Effector memory CD8-positive, alpha-beta T cell (primary cell): ENCODE measurements at regions not wholly inside any gene's neighbourhood (a gene's known extent, or its start where the extent isn't known, plus 50 kb on each side); places are given as distances from the start of the nearest gene placed in this dataset.

Experiments
- ATAC-seq: fragments of 150-1000 bp; cut with Tn5 transposase; replicated peaks from 2 replicates; pipeline ENCODE4 v1.10.0; 2021; ENCODE audit warnings: mild to moderate bottlenecking, moderate library complexity
- DNase-seq, 3 experiments: peaks; one replicate each; pipeline ENCODE4 v3.0.0; 2021
- H3K27ac Mint-ChIP-seq, 2 donors: one replicate each; pipeline ENCODE4 v1.8.0; 2022; ENCODE audit warnings: mild to moderate bottlenecking in 2 of 2, mixed read lengths in 2 of 2, moderate library complexity in 2 of 2
- H3K27me3 Mint-ChIP-seq, 2 donors: one replicate each; pipeline ENCODE4 v1.8.0; 2022; ENCODE audit warnings: mixed read lengths in 2 of 2
- H3K36me3 Mint-ChIP-seq: one replicate; pipeline ENCODE4 v1.8.0; 2022; ENCODE audit warnings: mild to moderate bottlenecking, moderate library complexity, mixed read lengths; ENCODE audit not compliant: insufficient read depth
- H3K4me1 Mint-ChIP-seq, 2 donors: one replicate each; pipeline ENCODE4 v1.8.0; 2022; ENCODE audit warnings: low read depth in 2 of 2, mixed read lengths in 2 of 2
- H3K4me3 Mint-ChIP-seq, 2 donors: one replicate each; pipeline ENCODE4 v1.8.0; 2022; ENCODE audit warnings: mild to moderate bottlenecking in 2 of 2, mixed read lengths in 2 of 2, moderate library complexity in 2 of 2
- H3K9me3 Mint-ChIP-seq, 2 donors: one replicate each; pipeline ENCODE4 v1.8.0; 2022; ENCODE audit warnings: mixed read lengths in 2 of 2

DNA sequence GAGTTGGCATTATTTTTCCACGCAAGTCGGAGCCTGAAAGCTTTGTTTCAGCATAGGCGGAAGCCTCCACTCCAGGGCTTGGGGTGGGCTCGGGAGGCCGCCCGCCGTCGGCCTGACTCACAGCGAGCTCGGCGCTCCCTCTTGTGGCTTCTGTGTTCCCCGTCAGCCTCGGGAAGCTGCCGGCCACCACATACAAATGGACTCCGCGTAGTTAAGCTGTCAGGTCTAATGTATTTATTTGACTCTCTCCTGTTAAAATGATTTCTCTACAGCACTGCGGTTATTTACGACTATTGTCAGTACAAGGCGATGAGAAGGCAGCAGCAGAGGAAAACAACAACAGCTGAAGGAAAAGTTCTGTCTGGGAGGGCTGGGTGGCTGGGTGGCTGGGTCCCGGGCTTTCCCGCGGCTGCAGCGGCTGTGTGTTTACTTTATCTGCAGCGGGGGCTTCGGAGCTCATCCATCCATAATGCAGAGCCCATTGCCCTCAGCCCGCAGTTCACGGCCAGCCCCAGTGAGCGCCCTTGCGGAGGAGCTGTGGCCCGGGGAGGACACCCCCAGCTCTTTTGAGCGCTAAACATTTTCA, 375.7 kb upstream of the CAMK1G start:
- DNase-seq (no peak), ATAC-seq (no peak)
- no peak overlapping the region for H3K4me3 Mint-ChIP-seq
- H3K9me3 Mint-ChIP-seq: no peaks in the 10 kb centered on the region
- no peaks in the 10 kb centered on the region for H3K36me3 Mint-ChIP-seq
- no peak overlapping the region for H3K27ac Mint-ChIP-seq
- H3K27me3 Mint-ChIP-seq: peaks cover 52 to 64% of the 10 kb centered on the region in 2 donors
- H3K4me1 Mint-ChIP-seq: no peaks in the 10 kb centered on the region

DNA sequence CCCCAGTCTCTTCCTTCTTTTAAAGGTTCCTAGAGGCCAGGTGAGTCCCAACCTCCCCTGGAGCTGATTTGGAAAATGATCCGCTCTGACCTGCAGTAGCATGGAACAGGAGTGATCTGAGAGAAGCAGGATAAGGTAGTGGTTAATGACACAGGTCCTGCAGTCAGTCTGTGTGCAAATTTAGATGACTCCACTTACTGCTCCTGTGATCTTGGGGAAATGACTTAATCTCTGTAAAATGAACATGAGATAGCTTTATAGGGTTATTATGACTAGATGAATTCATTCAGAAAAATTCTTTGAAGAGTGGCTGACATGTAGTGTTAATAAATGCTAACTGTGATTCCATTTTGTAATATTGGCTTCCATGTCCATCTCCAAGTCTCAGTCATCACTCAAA, 374.9 kb upstream of the CAMK1G start:
- Mint-ChIP-seq H3K27me3 (peaks cover 52 to 64% of the 10 kb centered on the region in 2 donors), H3K4me3 (no peak overlapping the region), H3K4me1 (no peaks in the 10 kb centered on the region), H3K36me3 (no peaks in the 10 kb centered on the region), H3K27ac (no peak overlapping the region), H3K9me3 (no peaks in the 10 kb centered on the region)
- ATAC-seq: no peak
- no peak for DNase-seq

DNA sequence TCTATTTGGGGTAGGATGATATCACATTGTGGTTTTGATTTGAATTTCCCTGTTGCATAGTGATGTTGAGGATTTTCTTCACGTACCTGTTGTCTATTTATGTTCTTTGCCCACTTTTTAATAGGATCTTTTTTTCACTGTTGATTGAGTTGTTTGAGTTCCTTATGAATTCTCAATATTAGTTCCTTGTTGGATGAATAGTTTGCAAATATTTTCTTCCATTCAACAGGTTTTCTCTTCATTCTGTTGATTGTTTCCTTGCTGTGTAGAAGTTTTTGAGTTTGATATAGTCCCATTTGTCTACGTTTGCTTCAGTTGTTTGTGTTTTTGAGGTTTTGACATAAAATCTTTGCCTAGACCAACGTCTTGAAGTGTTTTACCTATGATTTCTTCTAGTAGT, 369.5 kb upstream of the CAMK1G start:
- H3K9me3 Mint-ChIP-seq: peaks cover 9 to 10% of the 10 kb centered on the region in 2 donors
- ATAC-seq (no peak), DNase-seq (no peak)
- H3K27me3 Mint-ChIP-seq: peaks cover 28 to 37% of the 10 kb centered on the region in 2 donors
- H3K4me1 Mint-ChIP-seq: no peaks in the 10 kb centered on the region
- no peaks in the 10 kb centered on the region for H3K36me3 Mint-ChIP-seq
- no peak overlapping the region for H3K4me3 Mint-ChIP-seq
- no peak overlapping the region for H3K27ac Mint-ChIP-seq

DNA sequence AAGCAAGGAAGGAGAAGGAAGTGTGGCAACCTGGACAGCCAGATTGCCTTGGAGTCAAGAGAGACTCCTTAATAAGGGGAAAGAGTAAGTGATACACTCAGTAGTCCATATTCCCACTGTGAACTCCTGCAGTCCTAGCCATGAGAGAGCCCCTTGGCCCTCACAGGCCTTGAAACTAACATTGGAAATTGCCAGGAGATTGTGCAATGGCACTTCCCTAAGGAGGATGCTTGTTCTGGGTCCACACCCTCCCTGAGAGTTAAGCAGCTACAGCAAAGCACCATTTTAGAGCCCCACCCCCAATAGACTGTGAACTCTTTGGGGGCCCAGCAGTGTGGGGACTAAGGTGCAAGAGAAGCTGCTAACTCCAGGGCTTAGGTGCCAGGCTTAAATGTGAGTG, 367.7 kb upstream of the CAMK1G start:
- DNase-seq: no peak
- H3K4me1 Mint-ChIP-seq: no peaks in the 10 kb centered on the region
- H3K36me3 Mint-ChIP-seq: no peaks in the 10 kb centered on the region
- peaks cover 10 to 23% of the 10 kb centered on the region in 2 donors for H3K27me3 Mint-ChIP-seq
- H3K4me3 Mint-ChIP-seq: no peak overlapping the region
- H3K27ac Mint-ChIP-seq: no peak overlapping the region
- H3K9me3 Mint-ChIP-seq: peaks cover 9 to 10% of the 10 kb centered on the region in 2 donors
- ATAC-seq: no peak

DNA sequence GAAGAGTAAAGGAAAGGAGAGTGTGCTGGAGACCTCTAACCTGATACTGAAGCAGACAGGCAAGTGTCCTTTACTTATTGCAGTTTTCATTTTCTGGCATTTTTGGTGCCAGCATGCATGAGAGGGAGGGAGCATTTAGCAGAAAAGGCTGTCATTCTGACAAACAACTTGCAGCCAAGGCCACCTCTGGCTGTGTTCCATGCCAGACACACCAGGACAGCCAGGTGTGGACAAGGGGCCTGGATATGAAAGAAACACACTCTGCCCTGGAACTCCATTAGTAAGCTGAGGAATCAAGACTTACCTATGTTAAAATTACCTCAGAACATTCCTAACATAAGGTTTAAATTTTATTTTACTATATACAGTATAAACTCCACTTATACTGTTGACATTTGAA, 365.4 kb upstream of the CAMK1G start:
- Mint-ChIP-seq H3K27me3 (peaks cover 0 to 10% of the 10 kb centered on the region in 2 donors), H3K27ac (no peak overlapping the region), H3K4me3 (no peak overlapping the region), H3K9me3 (peaks cover 9 to 10% of the 10 kb centered on the region in 2 donors), H3K4me1 (no peaks in the 10 kb centered on the region), H3K36me3 (no peaks in the 10 kb centered on the region)
- ATAC-seq (no peak), DNase-seq (no peak)

- Mint-ChIP-seq H3K4me3 (no peak overlapping the region), H3K27ac (no peak overlapping the region), H3K36me3 (no peaks in the 10 kb centered on the region), H3K4me1 (peaks cover 0 to 5% of the 10 kb centered on the region in 2 donors), H3K9me3 (peaks cover 9 to 10% of the 10 kb centered on the region in 2 donors), H3K27me3 (peaks cover 0 to 10% of the 10 kb centered on the region in 2 donors)
- ATAC-seq (no peak), DNase-seq (no peak)
Observed at GRCh38 chr1:209218981-209219380, 364.5 kb upstream of the CAMK1G start.

DNA sequence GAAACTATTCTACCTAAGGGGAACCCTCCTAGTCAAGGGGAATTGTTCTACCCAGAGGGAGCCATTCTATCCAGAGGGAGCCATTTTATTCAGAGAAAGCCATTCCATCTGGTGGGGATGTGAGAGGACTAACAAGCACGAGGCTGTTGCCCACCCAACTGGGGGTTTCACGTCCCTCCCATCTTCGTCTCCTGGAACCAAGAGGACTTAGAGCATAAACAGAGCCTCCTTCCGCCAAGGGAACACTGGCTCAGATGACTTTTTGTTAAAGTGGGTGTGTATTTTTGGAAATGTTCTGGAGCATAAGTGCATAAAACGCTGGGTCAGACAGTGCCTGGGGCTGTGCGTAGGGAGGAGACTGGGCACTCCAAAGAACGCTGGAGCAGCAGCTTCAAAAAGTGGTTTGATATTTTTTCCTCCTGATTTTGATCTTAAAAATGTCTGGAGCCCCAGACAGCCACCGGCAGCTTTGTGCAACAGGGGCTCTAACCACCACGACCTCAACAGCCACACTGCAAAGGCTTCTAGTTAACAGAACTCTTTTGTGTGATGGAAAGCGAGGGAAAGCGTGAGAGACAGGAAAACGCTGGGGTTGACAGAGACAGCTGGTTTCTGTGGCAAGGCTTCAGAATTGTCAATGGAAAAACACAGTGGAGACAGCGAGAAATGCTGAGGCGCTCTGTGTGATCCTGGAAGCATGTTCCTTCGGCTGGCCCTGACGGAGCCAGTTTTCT, 363.6 kb upstream of the CAMK1G start:
- Mint-ChIP-seq H3K4me3 (no peak overlapping the region), H3K27ac (no peak overlapping the region)

DNA sequence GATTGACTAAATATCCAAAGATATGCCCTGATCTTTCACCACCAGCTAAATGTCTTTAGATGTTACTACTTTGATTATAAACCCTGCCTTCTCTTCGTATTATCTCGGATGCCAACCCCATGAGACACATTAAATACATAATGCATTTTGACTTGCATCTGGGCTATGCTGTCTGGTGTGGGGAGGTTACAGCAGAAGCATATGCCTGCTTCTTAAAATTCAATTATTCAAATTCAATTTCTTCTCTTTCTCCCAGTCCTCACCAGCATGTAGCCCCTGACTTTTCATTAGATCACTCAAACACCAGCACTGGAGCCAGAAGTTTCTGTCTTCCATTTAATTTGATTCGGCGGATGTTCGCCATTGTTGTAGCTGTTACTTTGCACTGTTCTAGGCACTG, 360.7 kb upstream of the CAMK1G start:
- H3K27ac Mint-ChIP-seq: no peak overlapping the region
- H3K36me3 Mint-ChIP-seq: no peaks in the 10 kb centered on the region
- DNase-seq (no peak), ATAC-seq (no peak)
- peaks cover 0 to 5% of the 10 kb centered on the region in 2 donors for H3K4me1 Mint-ChIP-seq
- no peaks in the 10 kb centered on the region for H3K9me3 Mint-ChIP-seq
- H3K27me3 Mint-ChIP-seq: peaks cover 0 to 4% of the 10 kb centered on the region in 2 donors
- no peak overlapping the region for H3K4me3 Mint-ChIP-seq

More for the DNA sequence above, 363.6 kb upstream of the CAMK1G start:
- Mint-ChIP-seq H3K36me3 (no peaks in the 10 kb centered on the region), H3K4me1 (peaks cover 0 to 5% of the 10 kb centered on the region in 2 donors), H3K27me3 (peaks cover 2 to 10% of the 10 kb centered on the region in 2 donors), H3K9me3 (peaks cover 9 to 10% of the 10 kb centered on the region in 2 donors)
- no peak for DNase-seq
- ATAC-seq: no peak

DNA sequence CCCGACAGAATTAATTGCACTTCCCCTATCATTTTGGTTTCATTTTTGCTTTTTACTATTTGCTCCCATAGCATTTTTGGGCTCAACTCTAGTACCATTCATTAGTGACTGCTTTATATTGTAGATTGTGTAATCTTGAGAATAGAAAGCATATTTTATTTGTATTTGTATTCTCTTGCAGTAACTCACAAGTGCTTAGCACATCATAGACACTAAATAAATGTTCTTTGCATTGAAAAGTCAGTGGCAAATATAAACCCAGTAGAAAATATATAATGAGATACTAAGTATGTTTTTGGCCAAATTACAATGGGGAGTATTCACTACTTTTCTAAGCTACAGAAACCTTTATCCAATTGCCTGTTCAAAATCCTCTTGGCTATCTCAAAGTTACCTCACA, 359.7 kb upstream of the CAMK1G start:
- Mint-ChIP-seq H3K9me3 (no peaks in the 10 kb centered on the region), H3K4me1 (peaks cover 0 to 5% of the 10 kb centered on the region in 2 donors), H3K27ac (no peak overlapping the region), H3K4me3 (no peak overlapping the region), H3K27me3 (peaks cover 0 to 4% of the 10 kb centered on the region in 2 donors), H3K36me3 (no peaks in the 10 kb centered on the region)
- DNase-seq (no peak), ATAC-seq (no peak)

DNA sequence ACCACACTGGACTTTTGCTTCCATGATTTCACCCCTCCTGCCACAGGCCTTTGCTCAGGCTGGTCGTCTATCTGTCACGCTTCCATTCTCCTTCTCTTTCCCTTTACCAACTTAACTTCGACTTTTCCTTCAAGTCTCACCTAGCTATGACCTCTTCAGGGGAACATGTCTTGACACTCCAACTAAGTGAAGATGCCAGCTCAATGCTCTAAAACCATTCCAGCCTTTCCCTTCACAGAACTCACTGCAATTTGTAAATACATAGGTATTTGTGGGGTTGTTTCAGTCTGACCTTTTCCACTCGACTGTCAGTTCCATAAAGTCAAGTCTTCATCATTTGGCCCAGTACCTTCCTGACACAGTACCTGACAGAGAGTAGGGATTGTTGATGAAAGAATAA, 358.6 kb upstream of the CAMK1G start:
- Mint-ChIP-seq H3K36me3 (no peaks in the 10 kb centered on the region), H3K4me3 (no peak overlapping the region), H3K9me3 (peaks cover 0 to 2% of the 10 kb centered on the region in 2 donors), H3K27ac (no peak overlapping the region), H3K4me1 (peaks cover 0 to 5% of the 10 kb centered on the region in 2 donors), H3K27me3 (peaks cover 0 to 4% of the 10 kb centered on the region in 2 donors)
- ATAC-seq (no peak), DNase-seq (no peak)

DNA sequence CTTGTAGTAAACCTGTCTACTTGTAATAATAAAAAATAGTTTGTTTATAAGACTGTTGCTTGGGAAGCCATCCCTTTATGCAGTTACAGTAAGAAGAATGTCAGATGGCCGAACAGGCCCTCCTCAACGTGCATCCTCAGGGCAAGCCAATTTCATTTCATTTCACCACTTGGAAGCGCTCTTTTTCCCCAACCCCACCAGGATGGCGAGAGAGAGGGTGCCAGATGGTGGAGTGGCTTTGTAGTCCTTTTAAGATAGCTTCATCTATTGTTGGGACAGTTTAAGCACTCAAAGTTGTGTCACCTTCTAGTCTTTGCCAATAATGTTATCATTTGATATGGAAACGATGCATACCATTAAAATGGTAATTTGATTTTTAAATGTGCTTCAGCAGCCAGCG, 356.3 kb upstream of the CAMK1G start:
- peaks cover 0 to 5% of the 10 kb centered on the region in 2 donors for H3K4me1 Mint-ChIP-seq
- no peak overlapping the region for H3K27ac Mint-ChIP-seq
- peaks cover 8 to 9% of the 10 kb centered on the region in 2 donors for H3K27me3 Mint-ChIP-seq
- ATAC-seq (no peak), DNase-seq (no peak)
- H3K4me3 Mint-ChIP-seq: no peak overlapping the region
- no peaks in the 10 kb centered on the region for H3K36me3 Mint-ChIP-seq
- peaks cover 0 to 3% of the 10 kb centered on the region in 2 donors for H3K9me3 Mint-ChIP-seq

- peaks cover 0 to 5% of the 10 kb centered on the region in 2 donors for H3K4me1 Mint-ChIP-seq
- no peaks in the 10 kb centered on the region for H3K36me3 Mint-ChIP-seq
- peaks cover 8 to 9% of the 10 kb centered on the region in 2 donors for H3K27me3 Mint-ChIP-seq
- no peak overlapping the region for H3K4me3 Mint-ChIP-seq
- ATAC-seq (no peak), DNase-seq (no peak)
- H3K9me3 Mint-ChIP-seq: peaks cover 0 to 4% of the 10 kb centered on the region in 2 donors
- H3K27ac Mint-ChIP-seq: no peak overlapping the region
Observed at GRCh38 chr1:209227941-209228340, 355.6 kb upstream of the CAMK1G start.

- Mint-ChIP-seq H3K36me3 (no peaks in the 10 kb centered on the region), H3K4me3 (no peak overlapping the region), H3K27me3 (peaks cover 8 to 9% of the 10 kb centered on the region in 2 donors), H3K9me3 (peaks cover 0 to 4% of the 10 kb centered on the region in 2 donors), H3K4me1 (no peaks in the 10 kb centered on the region), H3K27ac (no peak overlapping the region)
- no peak for ATAC-seq
- no peak for DNase-seq
Observed at GRCh38 chr1:209229494-209230061, 353.9 kb upstream of the CAMK1G start.

GRCh38 chr1:209230314-209230713, 353.2 kb upstream of the CAMK1G start:
- peaks cover 5 to 8% of the 10 kb centered on the region in 2 donors for H3K27me3 Mint-ChIP-seq
- H3K4me1 Mint-ChIP-seq: no peaks in the 10 kb centered on the region
- peaks cover 0 to 4% of the 10 kb centered on the region in 2 donors for H3K9me3 Mint-ChIP-seq
- H3K36me3 Mint-ChIP-seq: no peaks in the 10 kb centered on the region
- DNase-seq: no peak
- no peak overlapping the region for H3K4me3 Mint-ChIP-seq
- ATAC-seq: no peak
- H3K27ac Mint-ChIP-seq: no peak overlapping the region
